ENCODE measurements at regions not wholly inside any gene's neighbourhood (a gene's known extent, or its start where the extent isn't known, plus 50 kb on each side); places are given as distances from the start of the nearest gene placed in this dataset.

DNA sequence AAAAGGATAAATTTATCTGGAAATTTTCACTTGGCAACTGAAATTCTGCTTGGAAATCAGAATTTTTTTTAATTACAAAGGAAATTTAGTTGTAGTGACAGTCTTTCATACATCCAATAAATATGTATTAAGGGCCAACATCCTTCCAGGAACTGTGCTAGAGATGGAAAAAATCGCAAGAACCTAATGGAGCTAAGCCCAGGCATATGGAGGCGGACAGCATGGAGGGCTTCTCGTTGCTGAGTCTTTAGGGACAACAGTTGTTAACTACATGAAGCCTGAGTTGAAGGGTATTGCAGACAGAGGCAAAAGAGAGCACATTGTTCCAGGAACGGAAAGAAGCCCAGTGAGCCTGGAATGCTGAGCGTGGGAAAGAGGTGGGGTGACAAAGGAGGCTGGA, 208.9 kb downstream of the IBTK start:
- no peak overlapping the region for H2BK5ac ChIP-seq (ENCODE audit: low read depth, low read length, poor library complexity, severe bottlenecking)
- no peaks in the 10 kb centered on the region for H3K36me3 ChIP-seq (ENCODE audit: control insufficient read depth in 1 of 2, insufficient read depth in 2 of 2, low read depth in 1 of 2, low read length in 2 of 2)
- no peak overlapping the region for H4K8ac ChIP-seq (ENCODE audit: low read length)
- no peaks in the 10 kb centered on the region for H3K79me1 ChIP-seq (replicated peaks; ENCODE audit: low read length, poor library complexity, severe bottlenecking)
- no peak overlapping the region for H3K14ac ChIP-seq (ENCODE audit: low read length in 2 of 2)
- H3K9ac ChIP-seq (ENCODE audit: low read length) = no peak overlapping the region
- H2AK5ac ChIP-seq (ENCODE audit: low read length, severe bottlenecking) = no peak overlapping the region
- 92% methylated on average over 5 of the region's 5 CpGs for WGBS
- no peak overlapping the region for H3K4me2 ChIP-seq (ENCODE audit: low read length, poor library complexity, severe bottlenecking)
- no peak overlapping the region for H2BK15ac ChIP-seq (ENCODE audit: low read depth, poor library complexity, severe bottlenecking)
- no peak overlapping the region for H3K27ac ChIP-seq (ENCODE audit: low read length, poor library complexity, severe bottlenecking)
- no peak overlapping the region for H2BK120ac ChIP-seq (ENCODE audit: low read depth, low read length)
- H3K4me1 ChIP-seq (ENCODE audit: control insufficient read depth, insufficient read depth, low read depth, low read length) = peaks cover 3% of the 10 kb centered on the region
- no peak overlapping the region for H2AFZ ChIP-seq (ENCODE audit: low read depth, low read length)
- no peak overlapping the region for H4K91ac ChIP-seq (ENCODE audit: low read length)
- no peaks in the 10 kb centered on the region for H3K27me3 ChIP-seq (ENCODE audit: control insufficient read depth in 1 of 2, insufficient read depth in 1 of 2, low read length in 2 of 2)
- H3K9me3 ChIP-seq (ENCODE audit: control insufficient read depth, low read length) = no peaks in the 10 kb centered on the region
- no peak for DNase-seq
- H2BK12ac ChIP-seq (ENCODE audit: low read length in 2 of 2) = peak overlapping the region in 1 of 2 experiments; percentile 14
- no peak overlapping the region for H3K4me3 ChIP-seq (ENCODE audit: insufficient read depth in 1 of 2, low read depth in 1 of 2, low read length in 2 of 2)
- no peak overlapping the region for H3K23ac ChIP-seq (ENCODE audit: low read length in 2 of 2)
- no peak overlapping the region for H3K18ac ChIP-seq (ENCODE audit: low read depth in 1 of 2, low read length in 2 of 2)
- H3K4ac ChIP-seq (ENCODE audit: low read depth in 1 of 2, low read length in 2 of 2) = peak overlapping the region in 1 of 2 experiments; percentile 30

- H4K8ac ChIP-seq (ENCODE audit: low read length) = no peak overlapping the region
- no peaks in the 10 kb centered on the region for H3K27me3 ChIP-seq (ENCODE audit: control insufficient read depth in 1 of 2, insufficient read depth in 1 of 2, low read length in 2 of 2)
- no peak overlapping the region for H3K18ac ChIP-seq (ENCODE audit: low read depth in 1 of 2, low read length in 2 of 2)
- no peak overlapping the region for H3K4ac ChIP-seq (ENCODE audit: low read depth in 1 of 2, low read length in 2 of 2)
- no peaks in the 10 kb centered on the region for H3K9me3 ChIP-seq (ENCODE audit: control insufficient read depth, low read length)
- H3K79me1 ChIP-seq (replicated peaks; ENCODE audit: low read length, poor library complexity, severe bottlenecking) = no peaks in the 10 kb centered on the region
- H3K36me3 ChIP-seq (ENCODE audit: control insufficient read depth in 1 of 2, insufficient read depth in 2 of 2, low read depth in 1 of 2, low read length in 2 of 2) = no peaks in the 10 kb centered on the region
- H3K4me1 ChIP-seq (ENCODE audit: control insufficient read depth, insufficient read depth, low read depth, low read length) = peaks cover 3% of the 10 kb centered on the region
- H2BK15ac ChIP-seq (ENCODE audit: low read depth, poor library complexity, severe bottlenecking) = no peak overlapping the region
- H2BK120ac ChIP-seq (ENCODE audit: low read depth, low read length) = no peak overlapping the region
- no peak overlapping the region for H2AFZ ChIP-seq (ENCODE audit: low read depth, low read length)
- no peak overlapping the region for H4K91ac ChIP-seq (ENCODE audit: low read length)
- H3K14ac ChIP-seq (ENCODE audit: low read length in 2 of 2) = no peak overlapping the region
- no peak overlapping the region for H3K9ac ChIP-seq (ENCODE audit: low read length)
- H3K27ac ChIP-seq (ENCODE audit: low read length, poor library complexity, severe bottlenecking) = no peak overlapping the region
- H2BK12ac ChIP-seq (ENCODE audit: low read length in 2 of 2) = no peak overlapping the region
- no peak overlapping the region for H2BK5ac ChIP-seq (ENCODE audit: low read depth, low read length, poor library complexity, severe bottlenecking)
- no peak for DNase-seq
- no peak overlapping the region for H3K4me3 ChIP-seq (ENCODE audit: insufficient read depth in 1 of 2, low read depth in 1 of 2, low read length in 2 of 2)
- H2AK5ac ChIP-seq (ENCODE audit: low read length, severe bottlenecking) = no peak overlapping the region
- WGBS = no CpG with 5 or more reads among the region's 2 CpGs
- no peak overlapping the region for H3K23ac ChIP-seq (ENCODE audit: low read length in 2 of 2)
- no peak overlapping the region for H3K4me2 ChIP-seq (ENCODE audit: low read length, poor library complexity, severe bottlenecking)
Measured at GRCh38 chr6:82035526-82035925, 212.0 kb downstream of the IBTK start.

- peak; percentile 20 for DNase-seq
- H3K27ac ChIP-seq (ENCODE audit: low read length, poor library complexity, severe bottlenecking) = no peak overlapping the region
- no peak overlapping the region for H4K8ac ChIP-seq (ENCODE audit: low read length)
- H3K9ac ChIP-seq (ENCODE audit: low read length) = no peak overlapping the region
- no peak overlapping the region for H3K23ac ChIP-seq (ENCODE audit: low read length in 2 of 2)
- H3K4me2 ChIP-seq (ENCODE audit: low read length, poor library complexity, severe bottlenecking) = no peak overlapping the region
- H3K4me3 ChIP-seq (ENCODE audit: insufficient read depth in 1 of 2, low read depth in 1 of 2, low read length in 2 of 2) = no peak overlapping the region
- H3K79me1 ChIP-seq (replicated peaks; ENCODE audit: low read length, poor library complexity, severe bottlenecking) = no peaks in the 10 kb centered on the region
- no peak overlapping the region for H2BK5ac ChIP-seq (ENCODE audit: low read depth, low read length, poor library complexity, severe bottlenecking)
- no peak overlapping the region for H2AK5ac ChIP-seq (ENCODE audit: low read length, severe bottlenecking)
- H2BK12ac ChIP-seq (ENCODE audit: low read length in 2 of 2) = peak overlapping the region in 1 of 2 experiments; percentile 59
- H3K4ac ChIP-seq (ENCODE audit: low read depth in 1 of 2, low read length in 2 of 2) = no peak overlapping the region
- no peaks in the 10 kb centered on the region for H3K36me3 ChIP-seq (ENCODE audit: control insufficient read depth in 1 of 2, insufficient read depth in 2 of 2, low read depth in 1 of 2, low read length in 2 of 2)
- no peaks in the 10 kb centered on the region for H3K27me3 ChIP-seq (ENCODE audit: control insufficient read depth in 1 of 2, insufficient read depth in 1 of 2, low read length in 2 of 2)
- no peak overlapping the region for H4K91ac ChIP-seq (ENCODE audit: low read length)
- no peak overlapping the region for H2BK15ac ChIP-seq (ENCODE audit: low read depth, poor library complexity, severe bottlenecking)
- H3K18ac ChIP-seq (ENCODE audit: low read depth in 1 of 2, low read length in 2 of 2) = no peak overlapping the region
- no peak overlapping the region for H2AFZ ChIP-seq (ENCODE audit: low read depth, low read length)
- H3K4me1 ChIP-seq (ENCODE audit: control insufficient read depth, insufficient read depth, low read depth, low read length) = no peaks in the 10 kb centered on the region
- WGBS = 100% methylated on average over 1 of the region's 3 CpGs
- H2BK120ac ChIP-seq (ENCODE audit: low read depth, low read length) = no peak overlapping the region
- no peak overlapping the region for H3K14ac ChIP-seq (ENCODE audit: low read length in 2 of 2)
- no peaks in the 10 kb centered on the region for H3K9me3 ChIP-seq (ENCODE audit: control insufficient read depth, low read length)
Measured at GRCh38 chr6:82033631-82034211, 213.8 kb downstream of the IBTK start.

DNA sequence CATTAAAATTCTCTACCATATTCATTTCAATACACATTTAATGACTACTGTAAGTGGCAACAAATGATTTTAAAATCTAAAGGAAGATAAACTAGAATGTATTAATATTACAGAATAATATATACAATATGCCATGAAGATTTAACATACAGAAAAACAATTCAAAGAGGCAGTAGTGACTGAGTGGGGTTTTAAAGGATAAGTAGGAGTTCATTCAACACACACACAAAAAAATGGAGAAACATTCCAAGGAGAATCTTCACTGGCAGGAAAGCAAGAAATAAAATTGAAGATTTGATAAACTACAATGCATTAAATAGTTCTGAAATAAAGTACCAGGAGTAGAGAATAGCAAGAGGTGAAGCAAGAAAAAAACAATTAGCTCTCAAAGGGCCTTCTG, 215.1 kb downstream of the IBTK start:
- no peak overlapping the region for H2AK5ac ChIP-seq (ENCODE audit: low read length, severe bottlenecking)
- no peak overlapping the region for H3K18ac ChIP-seq (ENCODE audit: low read depth in 1 of 2, low read length in 2 of 2)
- H2BK120ac ChIP-seq (ENCODE audit: low read depth, low read length) = no peak overlapping the region

More for the DNA sequence above, 215.1 kb downstream of the IBTK start:
- H3K4me1 ChIP-seq (ENCODE audit: control insufficient read depth, insufficient read depth, low read depth, low read length) = no peaks in the 10 kb centered on the region
- H3K27me3 ChIP-seq (ENCODE audit: control insufficient read depth in 1 of 2, insufficient read depth in 1 of 2, low read length in 2 of 2) = no peaks in the 10 kb centered on the region
- H2AFZ ChIP-seq (ENCODE audit: low read depth, low read length) = no peak overlapping the region
- no peak overlapping the region for H3K27ac ChIP-seq (ENCODE audit: low read length, poor library complexity, severe bottlenecking)
- H3K23ac ChIP-seq (ENCODE audit: low read length in 2 of 2) = no peak overlapping the region
- H3K36me3 ChIP-seq (ENCODE audit: control insufficient read depth in 1 of 2, insufficient read depth in 2 of 2, low read depth in 1 of 2, low read length in 2 of 2) = no peaks in the 10 kb centered on the region
- no peak for DNase-seq
- H2BK15ac ChIP-seq (ENCODE audit: low read depth, poor library complexity, severe bottlenecking) = no peak overlapping the region
- H3K9ac ChIP-seq (ENCODE audit: low read length) = no peak overlapping the region
- no peak overlapping the region for H3K4ac ChIP-seq (ENCODE audit: low read depth in 1 of 2, low read length in 2 of 2)
- no peaks in the 10 kb centered on the region for H3K79me1 ChIP-seq (replicated peaks; ENCODE audit: low read length, poor library complexity, severe bottlenecking)
- H4K8ac ChIP-seq (ENCODE audit: low read length) = no peak overlapping the region
- H3K9me3 ChIP-seq (ENCODE audit: control insufficient read depth, low read length) = no peaks in the 10 kb centered on the region
- no peak overlapping the region for H2BK12ac ChIP-seq (ENCODE audit: low read length in 2 of 2)
- H3K14ac ChIP-seq (ENCODE audit: low read length in 2 of 2) = no peak overlapping the region
- H3K4me3 ChIP-seq (ENCODE audit: insufficient read depth in 1 of 2, low read depth in 1 of 2, low read length in 2 of 2) = no peak overlapping the region
- no peak overlapping the region for H2BK5ac ChIP-seq (ENCODE audit: low read depth, low read length, poor library complexity, severe bottlenecking)
- no peak overlapping the region for H4K91ac ChIP-seq (ENCODE audit: low read length)
- H3K4me2 ChIP-seq (ENCODE audit: low read length, poor library complexity, severe bottlenecking) = no peak overlapping the region

All from mesenchymal stem cell (in vitro differentiated cells and primary cell).